Loucy (cell line): ENCODE measurements at regions not wholly inside any gene's neighbourhood (a gene's known extent, or its start where the extent isn't known, plus 50 kb on each side); places are given as distances from the start of the nearest gene placed in this dataset.

Source experiments
- H2AFZ ChIP-seq: fragments of 200-600 bp; sonication (generic); 2 replicates; pipeline ENCODE4 v1.6.0; 2016; ENCODE audit warnings: antibody characterized with exemption, mild to moderate bottlenecking, low read length, moderate library complexity
- H3F3A ChIP-seq: fragments of 200-600 bp; 2 replicates; pipeline ENCODE4 v1.6.0; 2016; ENCODE audit warnings: antibody characterized with exemption, low read depth, mild to moderate bottlenecking
- H3K27me3 ChIP-seq: fragments of 200-600 bp; sonication (generic); 2 replicates; pipeline ENCODE4 v1.6.1; 2014; ENCODE audit warnings: low read length, mild to moderate bottlenecking; ENCODE audit not compliant: insufficient read depth, poor library complexity, severe bottlenecking
- H3K36me3 ChIP-seq: fragments of 200-600 bp; sonication (generic); 2 replicates; pipeline ENCODE4 v1.6.1; 2016; ENCODE audit warnings: low read length; ENCODE audit not compliant: insufficient read depth
- H3K4me1 ChIP-seq: fragments of 200-600 bp; sonication (generic); 2 replicates; pipeline ENCODE4 v1.5.1; 2014; ENCODE audit warnings: low read length, mild to moderate bottlenecking; ENCODE audit not compliant: insufficient read depth, poor library complexity, severe bottlenecking
- H3K4me2 ChIP-seq: fragments of 200-600 bp; sonication (generic); 2 replicates; pipeline ENCODE4 v1.6.0; 2014; ENCODE audit warnings: antibody characterized with exemption, low read length, low read depth, mild to moderate bottlenecking; ENCODE audit not compliant: poor library complexity, severe bottlenecking
- H3K4me3 ChIP-seq: fragments of 200-600 bp; sonication (generic); 2 replicates; pipeline ENCODE4 v1.5.1; 2014; ENCODE audit warnings: low read length, mild to moderate bottlenecking, mixed read lengths; ENCODE audit not compliant: poor library complexity, severe bottlenecking
- H3K79me2 ChIP-seq: fragments of 200-600 bp; sonication (generic); 2 replicates; pipeline ENCODE4 v1.6.1; 2014; ENCODE audit warnings: low read length; ENCODE audit not compliant: insufficient read depth
- H3K9ac ChIP-seq: fragments of 200-600 bp; sonication (generic); 2 replicates; pipeline ENCODE4 v1.6.0; 2014; ENCODE audit warnings: mild to moderate bottlenecking, low read depth, low read length, moderate library complexity; ENCODE audit not compliant: poor library complexity, severe bottlenecking
- H3K9me2 ChIP-seq: fragments of 200-600 bp; sonication (generic); replicated peaks from 2 replicates; pipeline ENCODE4 v1.6.1; 2016; ENCODE audit warnings: low read depth, low read length, mixed read lengths
- H3K9me3 ChIP-seq: fragments of 200-600 bp; sonication (generic); 2 replicates; pipeline ENCODE4 v1.6.1; 2014; ENCODE audit warnings: mild to moderate bottlenecking, antibody characterized with exemption, low read length, low read depth; ENCODE audit not compliant: insufficient read depth
- H4K20me1 ChIP-seq: fragments of 200-600 bp; sonication (generic); 2 replicates; pipeline ENCODE4 v1.6.0; 2014; ENCODE audit warnings: antibody characterized with exemption, low read length, mild to moderate bottlenecking; ENCODE audit not compliant: insufficient read depth, poor library complexity, severe bottlenecking
- CTCF ChIP-seq: fragments of 200-600 bp; sonication (generic); conservative IDR thresholded peaks from 2 replicates; pipeline ENCODE4 v1.5.1; 2014; ENCODE audit warnings: mild to moderate bottlenecking, antibody characterized with exemption, low read length
- EZH2phosphoT487 ChIP-seq: fragments of 200-600 bp; IDR thresholded peaks from 2 replicates; pipeline ENCODE4 v1.6.1; 2018; ENCODE audit warnings: antibody characterized with exemption, mild to moderate bottlenecking, moderate library complexity, borderline replicate concordance

DNA sequence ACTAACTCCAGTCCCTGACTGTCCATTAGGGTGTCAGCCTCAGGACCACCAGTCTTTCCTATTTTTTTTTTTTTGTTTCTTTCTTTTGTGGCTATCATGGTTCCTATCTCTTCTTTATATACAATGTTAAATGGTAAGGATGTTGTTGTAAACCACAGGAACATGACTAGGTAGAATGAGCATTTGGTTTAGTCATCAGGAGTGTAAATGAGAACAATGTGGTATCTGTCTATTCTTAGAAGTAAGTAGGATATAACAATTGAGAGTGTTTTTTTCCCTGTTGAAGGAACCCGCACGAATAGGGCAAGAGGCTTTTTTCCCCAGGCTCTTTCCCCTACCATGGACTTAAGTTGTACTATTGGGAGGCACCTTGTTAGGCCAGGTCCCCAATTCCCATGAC lies 880.3 kb upstream of the GBE1 start:
- H2AFZ ChIP-seq, result no peak overlapping the region
- H3F3A ChIP-seq, result no peaks in the 10 kb centered on the region
- H3K27me3 ChIP-seq, result no peaks in the 10 kb centered on the region
- TF ChIP-seq EZH2phosphoT487 (no peak), CTCF (no peak)
- no peaks in the 10 kb centered on the region for H3K36me3 ChIP-seq
- no peaks in the 10 kb centered on the region; the same call in 1 of the 2 replicates for H3K9me3 ChIP-seq
- H3K9ac ChIP-seq, result no peak overlapping the region
- H3K79me2 ChIP-seq, result no peaks in the 10 kb centered on the region
- no peaks in the 10 kb centered on the region for H4K20me1 ChIP-seq
- H3K4me2 ChIP-seq, result no peak overlapping the region
- H3K4me1 ChIP-seq, result no peaks in the 10 kb centered on the region
- no peaks in the 10 kb centered on the region for H3K9me2 ChIP-seq
- no peak overlapping the region for H3K4me3 ChIP-seq

DNA sequence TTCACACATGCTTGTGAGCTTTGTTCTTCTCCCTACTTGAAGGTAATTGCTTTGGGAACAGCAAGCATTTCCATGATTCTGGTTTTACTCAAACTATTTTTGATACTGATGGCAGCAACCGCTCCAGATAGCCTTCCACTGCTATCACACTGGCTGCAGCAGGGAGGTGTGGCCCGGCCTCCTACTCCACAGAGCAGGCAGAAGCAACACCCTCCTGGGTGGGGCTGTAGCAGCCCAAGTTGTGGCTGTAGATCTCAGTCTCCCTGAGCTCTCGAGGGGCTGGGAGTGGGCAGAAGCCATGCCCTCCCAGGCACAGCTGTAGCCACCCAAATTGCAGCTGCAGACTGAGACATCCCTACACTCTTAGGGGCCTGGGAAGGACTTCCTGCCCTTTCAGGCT lies 878.8 kb upstream of the GBE1 start:
- no peak for TF ChIP-seq EZH2phosphoT487
- no peak overlapping the region for H2AFZ ChIP-seq
- no peaks in the 10 kb centered on the region for H3K36me3 ChIP-seq

DNA sequence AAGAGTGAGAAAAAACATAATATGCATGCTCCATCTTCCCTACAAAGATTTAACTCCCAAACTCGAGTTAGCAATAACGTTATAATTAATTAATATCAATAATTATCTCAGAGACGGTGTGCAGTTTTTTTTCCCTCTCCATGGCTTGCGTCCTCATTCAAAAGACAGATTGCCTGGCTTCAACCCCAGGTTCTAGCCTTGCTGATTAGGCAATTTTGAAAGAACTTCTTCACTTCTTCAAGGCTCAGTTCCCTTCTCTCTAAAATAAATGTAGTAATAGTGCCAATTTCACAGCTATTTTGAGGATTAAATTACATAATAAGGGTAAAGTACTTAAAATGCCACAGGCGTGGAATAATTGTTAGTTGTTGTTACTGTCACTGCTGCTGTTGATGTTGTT lies 876.1 kb upstream of the GBE1 start:
- no peaks in the 10 kb centered on the region for H3K27me3 ChIP-seq
- H3K36me3 ChIP-seq, result no peaks in the 10 kb centered on the region
- no peak overlapping the region for H3K9ac ChIP-seq
- H3K9me3 ChIP-seq, result no peaks in the 10 kb centered on the region; the same call in 1 of the 2 replicates
- H3K79me2 ChIP-seq, result no peaks in the 10 kb centered on the region
- H3F3A ChIP-seq, result no peaks in the 10 kb centered on the region
- H3K4me3 ChIP-seq, result no peak overlapping the region
- no peak overlapping the region for H3K4me2 ChIP-seq
- H3K9me2 ChIP-seq, result no peaks in the 10 kb centered on the region
- no peaks in the 10 kb centered on the region for H3K4me1 ChIP-seq
- TF ChIP-seq CTCF (no peak), EZH2phosphoT487 (no peak)
- no peaks in the 10 kb centered on the region for H4K20me1 ChIP-seq
- H2AFZ ChIP-seq, result no peak overlapping the region

More for the DNA sequence above, 878.8 kb upstream of the GBE1 start:
- H3K9ac ChIP-seq, result no peak overlapping the region
- no peak overlapping the region for H3K4me3 ChIP-seq
- H3K4me1 ChIP-seq, result no peaks in the 10 kb centered on the region
- no peaks in the 10 kb centered on the region for H3F3A ChIP-seq
- H4K20me1 ChIP-seq, result no peaks in the 10 kb centered on the region
- H3K27me3 ChIP-seq, result no peaks in the 10 kb centered on the region
- no peaks in the 10 kb centered on the region for H3K79me2 ChIP-seq
- H3K9me3 ChIP-seq, result no peaks in the 10 kb centered on the region; the same call in 1 of the 2 replicates
- H3K4me2 ChIP-seq, result no peak overlapping the region
- H3K9me2 ChIP-seq, result no peaks in the 10 kb centered on the region

GRCh38 chr3:82636177-82636576 lies 874.7 kb upstream of the GBE1 start:
- H3K79me2 ChIP-seq, result no peaks in the 10 kb centered on the region
- H4K20me1 ChIP-seq, result no peaks in the 10 kb centered on the region
- no peaks in the 10 kb centered on the region; the same call in 1 of the 2 replicates for H3K9me3 ChIP-seq
- no peaks in the 10 kb centered on the region for H3K36me3 ChIP-seq
- H3K4me3 ChIP-seq, result no peak overlapping the region
- no peak for TF ChIP-seq CTCF
- TF ChIP-seq EZH2phosphoT487, result no peak
- H3F3A ChIP-seq, result no peaks in the 10 kb centered on the region
- H3K27me3 ChIP-seq, result no peaks in the 10 kb centered on the region
- H3K4me2 ChIP-seq, result no peak overlapping the region
- no peak overlapping the region for H2AFZ ChIP-seq
- no peak overlapping the region for H3K9ac ChIP-seq
- no peaks in the 10 kb centered on the region for H3K9me2 ChIP-seq
- H3K4me1 ChIP-seq, result no peaks in the 10 kb centered on the region
